H9 (cell line): ENCODE measurements at regions not wholly inside any gene's neighbourhood (a gene's known extent, or its start where the extent isn't known, plus 50 kb on each side); places are given as distances from the start of the nearest gene placed in this dataset.

Source experiments
- DNase-seq: peaks from one replicate; pipeline ENCODE4 v3.0.0-alpha.2; 2017
- H2AFZ ChIP-seq: one replicate; pipeline ENCODE4 v1.6.1; 2013; ENCODE audit warnings: mild to moderate bottlenecking, low read length, control low read depth, moderate library complexity
- H2AK5ac ChIP-seq: 2 replicates; pipeline ENCODE4 v1.6.1; 2013; ENCODE audit warnings: low read length, control low read depth, mixed read lengths; ENCODE audit not compliant: insufficient read length
- H2BK120ac ChIP-seq: one replicate; pipeline ENCODE4 v1.6.1; 2013; ENCODE audit warnings: low read depth, mild to moderate bottlenecking, low read length, control low read depth, inconsistent platforms; ENCODE audit not compliant: poor library complexity, severe bottlenecking
- H2BK12ac ChIP-seq: 2 replicates; pipeline ENCODE4 v1.6.1; 2013; ENCODE audit warnings: low read length, control low read depth, mixed read lengths, low read depth; ENCODE audit not compliant: insufficient read length
- H2BK15ac ChIP-seq: 2 replicates; pipeline ENCODE4 v1.6.1; 2013; ENCODE audit warnings: low read depth, low read length, control low read depth
- H2BK20ac ChIP-seq: one replicate; pipeline ENCODE4 v1.6.1; 2013; ENCODE audit warnings: low read depth, mild to moderate bottlenecking, low read length, control low read depth, inconsistent platforms; ENCODE audit not compliant: poor library complexity, severe bottlenecking
- H2BK5ac ChIP-seq: 2 replicates; pipeline ENCODE4 v1.6.1; 2013; ENCODE audit warnings: low read length, control low read depth, mixed read lengths; ENCODE audit not compliant: insufficient read length
- H3K14ac ChIP-seq: 2 replicates; pipeline ENCODE4 v1.6.1; 2013; ENCODE audit warnings: low read length, control low read depth; ENCODE audit not compliant: insufficient read depth
- H3K18ac ChIP-seq: 2 replicates; pipeline ENCODE4 v1.6.1; 2013; ENCODE audit warnings: low read depth, mild to moderate bottlenecking, mixed read lengths, low read length, control low read depth; ENCODE audit not compliant: insufficient read length
- H3K23ac ChIP-seq: 2 replicates; pipeline ENCODE4 v1.6.1; 2013; ENCODE audit warnings: low read length, control low read depth, mixed read lengths, low read depth; ENCODE audit not compliant: insufficient read length
- H3K23me2 ChIP-seq: 2 replicates; pipeline ENCODE4 v1.6.1; 2013; ENCODE audit warnings: low read depth, mild to moderate bottlenecking, mixed read lengths, low read length, control low read depth; ENCODE audit not compliant: insufficient read length, poor library complexity, severe bottlenecking
- H3K27ac ChIP-seq: 2 replicates; pipeline ENCODE4 v1.5.1; 2013; ENCODE audit warnings: low read length, control low read depth, mixed read lengths, low read depth; ENCODE audit not compliant: insufficient read length
- H3K27me3 ChIP-seq: 2 replicates; pipeline ENCODE4 v1.6.1; 2013; ENCODE audit warnings: low read length, control low read depth, inconsistent platforms; ENCODE audit not compliant: insufficient read depth
- H3K4ac ChIP-seq: 2 replicates; pipeline ENCODE4 v1.6.1; 2013; ENCODE audit warnings: low read depth, mild to moderate bottlenecking, control low read depth, inconsistent platforms, low read length, moderate library complexity
- H3K4me1 ChIP-seq: 2 replicates; pipeline ENCODE4 v1.6.1; 2013; ENCODE audit warnings: low read length, control low read depth, inconsistent platforms; ENCODE audit not compliant: insufficient read depth
- H3K4me2 ChIP-seq: 2 replicates; pipeline ENCODE4 v1.6.1; 2013; ENCODE audit warnings: low read length, control low read depth, mixed read lengths; ENCODE audit not compliant: insufficient read length, insufficient read depth
- H3K56ac ChIP-seq: 2 replicates; pipeline ENCODE4 v1.6.1; 2013; ENCODE audit warnings: low read depth, mild to moderate bottlenecking, mixed read lengths, low read length, control low read depth; ENCODE audit not compliant: insufficient read length
- H3K79me1 ChIP-seq: 2 replicates; pipeline ENCODE4 v1.6.1; 2013; ENCODE audit warnings: low read depth, mild to moderate bottlenecking, moderate library complexity, low read length, control low read depth, inconsistent platforms; ENCODE audit not compliant: insufficient read depth, poor library complexity, severe bottlenecking
- H3K79me2 ChIP-seq: 2 replicates; pipeline ENCODE4 v1.6.1; 2013; ENCODE audit warnings: low read length, control low read depth, inconsistent platforms; ENCODE audit not compliant: insufficient read depth
- H3K9ac ChIP-seq: 2 replicates; pipeline ENCODE4 v1.6.1; 2013; ENCODE audit warnings: low read length, control low read depth, mixed read lengths; ENCODE audit not compliant: insufficient read length; ENCODE audit errors: extremely low read depth
- H3K9me3 ChIP-seq: one replicate; pipeline ENCODE4 v1.6.1; 2013; ENCODE audit warnings: low read depth, low read length, inconsistent platforms; ENCODE audit not compliant: control insufficient read depth
- H3T11ph ChIP-seq: one replicate; pipeline ENCODE4 v1.6.1; 2013; ENCODE audit warnings: mild to moderate bottlenecking, low read length, control low read depth, inconsistent platforms
- H4K20me1 ChIP-seq: one replicate; pipeline ENCODE4 v1.6.1; 2013; ENCODE audit not compliant: control insufficient read depth, insufficient read length, insufficient read depth
- H4K5ac ChIP-seq: 2 replicates; pipeline ENCODE4 v1.6.1; 2013; ENCODE audit warnings: low read depth, mild to moderate bottlenecking, mixed read lengths, low read length, control low read depth; ENCODE audit not compliant: insufficient read length
- H4K8ac ChIP-seq: replicated peaks from 2 replicates; pipeline ENCODE4 v1.6.1; 2013; ENCODE audit warnings: low read length, control low read depth, mixed read lengths, low read depth; ENCODE audit not compliant: insufficient read length
- H4K91ac ChIP-seq: 2 replicates; pipeline ENCODE4 v1.6.1; 2013; ENCODE audit warnings: low read depth, mild to moderate bottlenecking, moderate library complexity, mixed read lengths, low read length, control low read depth; ENCODE audit not compliant: insufficient read length
- H3K27ac Mint-ChIP-seq, 3 experiments: 2 replicates in 2 of 3; 3 replicates in 1 of 3; pipeline ENCODE4 v1.8.0; 2020 to 2021; ENCODE audit warnings: mixed read lengths in 3 of 3, mild to moderate bottlenecking in 1 of 3, moderate library complexity in 1 of 3
- H3K27me3 Mint-ChIP-seq: 2 replicates; pipeline ENCODE4 v1.8.0; 2021; ENCODE audit warnings: low read depth, mild to moderate bottlenecking, moderate library complexity, mixed read lengths
- H3K36me3 Mint-ChIP-seq, 3 experiments: 2 replicates in 2 of 3; 3 replicates in 1 of 3; pipeline ENCODE4 v1.8.0; 2020 to 2021; ENCODE audit warnings: low read depth in 3 of 3, mixed read lengths in 3 of 3; ENCODE audit not compliant: insufficient read depth in 1 of 3
- H3K4me1 Mint-ChIP-seq, 2 experiments: 2 replicates each; pipeline ENCODE4 v1.8.0; 2020; ENCODE audit warnings: mixed read lengths in 2 of 2
- H3K4me3 Mint-ChIP-seq, 2 experiments: 2 replicates in 1 of 2; 3 replicates in 1 of 2; pipeline ENCODE4 v1.8.0; 2020 to 2021; ENCODE audit warnings: mild to moderate bottlenecking in 2 of 2, mixed read lengths in 2 of 2, moderate library complexity in 1 of 2
- H3K9me3 Mint-ChIP-seq, 2 experiments: 2 replicates in 1 of 2; 3 replicates in 1 of 2; pipeline ENCODE4 v1.8.0; 2020; ENCODE audit warnings: mild to moderate bottlenecking in 2 of 2, mixed read lengths in 2 of 2, moderate library complexity in 1 of 2
- CTCF ChIP-seq: fragments of 200-600 bp; sonication (generic); conservative IDR thresholded peaks from 3 replicates; pipeline ENCODE4 v1.8.0; 2021; ENCODE audit warnings: antibody characterized with exemption, mild to moderate bottlenecking
- WGBS: extraction: QIAGEN DNeasy Blood & Tissue Kit; methylation state at CpG from one replicate; pipeline ENCODE4 v1.1.7; 2013; ENCODE audit warnings: missing lambda C conversion rate, low lambda C conversion rate, mixed read lengths; ENCODE audit not compliant: insufficient read length; ENCODE audit errors: extremely low coverage; 5-methylcytosine and 5-hydroxymethylcytosine counted together

GRCh38 chr5:44681906-44682305 lies 126.8 kb upstream of the MRPS30 start:
- Mint-ChIP-seq H3K4me3 (no peak overlapping the region), H3K4me1 (peaks cover 2 to 3% of the 10 kb centered on the region in 2 experiments; a peak in 1 of 4 replicates), H3K27me3 (no peaks in the 10 kb centered on the region), H3K27ac (no peak overlapping the region), H3K9me3 (no peaks in the 10 kb centered on the region; a peak in 1 of 5 replicates), H3K36me3 (no peaks in the 10 kb centered on the region; a peak in 1 of 7 replicates)
- Histone ChIP-seq H2BK20ac (no peak overlapping the region), H2BK12ac (no peak overlapping the region), H3K4ac (no peak overlapping the region), H2BK5ac (no peak overlapping the region), H3K23me2 (no peaks in the 10 kb centered on the region), H3K79me1 (no peaks in the 10 kb centered on the region), H3K23ac (no peak overlapping the region), H3K79me2 (no peaks in the 10 kb centered on the region), H3K4me1 (no peaks in the 10 kb centered on the region), H2AK5ac (no peak overlapping the region), H3K9me3 (no peaks in the 10 kb centered on the region), H3K4me2 (no peak overlapping the region), H3K27me3 (no peaks in the 10 kb centered on the region), H2BK120ac (no peak overlapping the region), H4K91ac (no peak overlapping the region), H4K5ac (no peak overlapping the region), H3K18ac (no peak overlapping the region), H3K27ac (no peak overlapping the region), H3K56ac (no peak overlapping the region), H4K8ac (no peak overlapping the region), H3K14ac (no peak overlapping the region), H3T11ph (no peak overlapping the region), H3K9ac (no peak overlapping the region), H2BK15ac (no peak overlapping the region), H2AFZ (no peak overlapping the region), H4K20me1 (no peaks in the 10 kb centered on the region)
- TF ChIP-seq CTCF, result no peak
- no peak for DNase-seq
- no CpG with 5 or more reads among the region's 4 CpGs for WGBS
